ENCODE measurements at regions not wholly inside any gene's neighbourhood (a gene's known extent, or its start where the extent isn't known, plus 50 kb on each side); places are given as distances from the start of the nearest gene placed in this dataset.

GRCh38 chr1:208866386-208866955, 622.3 kb upstream of the PLXNA2 start:
- no peak for DNase-seq

DNA sequence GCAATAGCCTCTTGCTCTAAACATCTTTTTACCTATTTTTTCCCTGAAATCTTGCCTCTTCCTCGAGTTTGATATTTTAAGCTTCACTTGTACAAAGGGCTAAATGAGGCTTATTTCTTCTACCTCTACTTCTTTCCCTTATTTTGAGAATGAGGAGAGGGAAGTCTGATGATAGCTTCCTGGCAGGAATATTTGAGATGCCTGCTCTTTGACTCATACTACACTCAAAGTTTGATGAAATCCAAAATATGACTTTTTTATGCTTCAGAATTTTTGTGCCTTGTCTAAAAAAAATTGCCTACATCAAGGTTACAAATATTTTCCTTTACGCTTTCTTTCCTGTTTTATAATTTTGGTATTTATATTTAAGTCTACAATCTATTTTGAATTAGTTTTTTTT, 624.4 kb upstream of the PLXNA2 start:
- no peak for DNase-seq

GRCh38 chr1:208874915-208875314, 630.7 kb upstream of the PLXNA2 start:
- no peak for DNase-seq

DNA sequence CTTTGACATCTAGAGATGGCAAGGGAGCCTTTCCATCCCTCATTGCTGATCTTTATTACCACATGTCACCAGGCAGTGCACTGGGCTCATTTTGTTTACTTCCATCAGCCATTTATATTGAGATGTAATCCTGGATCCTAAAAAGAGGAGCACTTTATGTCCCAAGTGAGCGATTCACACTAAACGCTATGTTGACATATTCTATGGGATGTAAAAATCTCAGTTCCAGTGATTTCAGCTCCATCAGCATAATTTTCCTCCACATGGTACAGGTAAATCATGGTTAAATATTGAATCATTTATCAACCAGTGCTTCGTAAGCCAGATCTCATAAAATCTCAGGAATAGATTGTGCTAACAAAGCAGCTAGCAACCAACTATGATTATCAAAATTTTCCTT, 634.8 kb upstream of the PLXNA2 start:
- no peak for DNase-seq

GRCh38 chr1:208880433-208881100, 636.4 kb upstream of the PLXNA2 start:
- DNase-seq = no peak

DNA sequence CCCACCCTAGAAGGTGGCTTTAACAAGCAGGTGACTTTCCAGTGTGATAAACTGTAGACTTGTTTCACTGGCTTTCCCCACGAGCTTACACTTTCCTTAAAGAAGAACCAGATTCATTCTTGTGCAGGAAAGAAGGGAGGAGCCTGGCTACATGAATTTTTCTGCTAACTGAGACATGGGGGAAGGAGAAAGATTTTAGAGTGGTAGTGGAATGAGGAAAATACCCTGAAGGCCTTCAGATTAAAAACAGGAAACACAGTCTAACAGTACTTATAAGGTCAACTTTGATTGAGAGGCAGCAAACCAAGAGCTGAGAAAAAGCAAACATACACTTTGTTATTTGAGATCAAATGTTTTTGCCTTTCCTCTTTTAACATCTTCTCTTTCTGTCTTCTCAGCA, 640.9 kb upstream of the PLXNA2 start:
- DNase-seq = no peak

- no peak for DNase-seq
Measured at GRCh38 chr1:208885650-208886049, 641.5 kb upstream of the PLXNA2 start.

DNA sequence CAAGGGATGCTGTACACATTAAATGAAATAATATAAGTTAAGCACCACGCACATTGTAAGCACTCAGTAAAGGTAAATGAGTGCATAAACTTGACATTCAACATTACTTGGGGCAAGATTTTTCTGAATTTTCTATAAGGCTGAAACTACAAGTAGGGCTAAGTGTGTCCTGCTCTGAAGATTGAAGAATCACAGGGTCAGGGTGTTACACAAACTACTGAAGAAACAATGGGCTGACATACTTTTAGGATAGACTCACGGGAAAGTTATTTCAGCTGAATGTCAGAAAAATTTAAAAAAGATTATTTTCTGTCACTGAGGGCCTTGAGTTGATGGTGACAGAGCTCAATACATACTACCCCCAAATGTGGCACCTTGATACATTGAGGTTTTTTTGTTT, 644.2 kb upstream of the PLXNA2 start:
- DNase-seq = no peak

DNA sequence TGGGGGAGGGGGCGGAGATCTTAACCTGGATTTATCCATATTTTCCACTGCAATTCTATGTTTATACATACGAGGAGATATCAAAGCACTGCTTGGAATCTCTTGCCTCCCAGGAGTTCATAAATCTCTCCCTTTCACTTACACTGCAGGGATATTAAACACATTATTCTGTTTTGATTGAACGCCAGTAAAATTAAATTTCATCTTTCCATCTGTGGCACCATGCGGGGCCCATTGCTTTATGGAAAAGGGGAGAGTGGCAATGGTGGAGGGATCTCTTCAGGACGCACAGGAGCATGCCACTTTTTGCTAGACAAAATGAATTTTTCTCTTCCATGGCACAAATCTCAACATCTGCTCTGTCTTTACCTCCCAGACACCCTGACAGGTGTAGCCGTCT, 648.0 kb upstream of the PLXNA2 start:
- DNase-seq = no peak

DNA sequence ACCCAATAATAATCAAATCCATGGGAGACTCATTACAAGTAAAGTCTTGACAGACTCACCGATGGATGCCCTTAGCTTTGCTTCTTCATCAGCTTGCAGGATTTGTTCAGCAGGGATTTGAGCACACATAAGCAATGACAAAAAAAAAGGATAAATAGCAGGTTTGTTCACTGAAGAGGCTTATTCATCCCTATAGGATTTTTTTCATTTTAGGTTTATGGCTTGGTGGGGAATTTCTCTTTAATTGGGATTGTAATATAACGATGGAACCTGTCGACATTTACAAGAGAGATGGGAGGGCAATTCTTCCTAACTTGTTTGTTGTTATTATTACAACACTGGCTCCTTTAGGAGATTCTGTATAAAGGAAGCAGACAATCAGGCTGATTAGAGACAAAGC, 649.1 kb upstream of the PLXNA2 start:
- no peak for DNase-seq

DNA sequence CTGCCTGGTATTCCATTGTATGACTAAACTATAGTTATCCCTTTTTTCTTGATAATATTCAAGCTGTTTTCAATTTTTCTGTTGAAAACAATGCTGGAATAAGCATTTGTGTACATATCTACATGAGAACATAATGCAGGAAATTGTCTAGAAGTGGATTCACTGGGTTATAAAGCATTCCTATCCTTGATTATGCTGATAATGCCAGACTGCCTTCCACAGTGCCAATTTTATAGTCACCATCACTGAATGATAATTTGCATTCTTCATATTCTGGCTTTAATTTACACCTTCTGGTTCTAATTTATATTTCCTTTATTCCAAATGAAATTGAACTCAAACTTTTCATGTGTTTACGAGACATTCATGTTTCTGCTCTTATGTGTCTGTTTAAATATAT, 651.0 kb upstream of the PLXNA2 start:
- no peak for DNase-seq

DNA sequence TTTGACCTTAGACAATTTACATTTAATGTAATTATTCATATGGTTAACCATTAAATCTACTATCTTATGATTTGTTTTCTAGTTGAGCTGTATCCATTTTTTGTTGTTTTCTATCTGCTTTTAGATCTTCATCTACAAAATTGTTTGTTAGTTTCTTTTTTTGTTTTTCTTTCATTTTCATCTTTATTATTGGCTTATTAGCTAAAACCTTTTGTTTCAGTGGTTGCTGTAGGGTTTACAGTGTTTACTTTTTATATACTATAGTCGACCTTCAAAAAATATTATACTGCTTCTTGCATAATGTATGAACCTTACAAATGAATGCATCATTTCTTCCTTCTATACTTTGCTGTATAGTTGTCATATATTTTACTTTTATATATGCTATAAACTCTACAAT, 651.6 kb upstream of the PLXNA2 start:
- DNase-seq = no peak

DNA sequence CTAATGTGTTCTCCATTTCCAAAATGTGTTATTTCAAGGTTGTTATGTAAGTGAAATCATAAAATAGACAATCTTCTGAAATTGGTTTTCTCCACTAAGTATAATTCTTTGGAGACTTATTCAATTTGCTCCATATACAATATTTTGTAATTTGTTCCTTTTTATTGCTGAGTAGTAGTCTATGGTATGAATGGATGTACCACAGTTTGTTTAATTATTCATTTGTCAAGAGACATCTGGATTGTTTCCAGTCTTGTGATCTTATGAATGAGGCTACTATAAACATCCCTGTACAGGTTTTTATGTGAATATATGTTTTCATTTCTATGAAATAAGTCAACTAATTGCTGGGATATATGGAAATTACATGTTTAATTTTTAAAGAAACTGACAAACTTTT, 652.6 kb upstream of the PLXNA2 start:
- no peak for DNase-seq

DNA sequence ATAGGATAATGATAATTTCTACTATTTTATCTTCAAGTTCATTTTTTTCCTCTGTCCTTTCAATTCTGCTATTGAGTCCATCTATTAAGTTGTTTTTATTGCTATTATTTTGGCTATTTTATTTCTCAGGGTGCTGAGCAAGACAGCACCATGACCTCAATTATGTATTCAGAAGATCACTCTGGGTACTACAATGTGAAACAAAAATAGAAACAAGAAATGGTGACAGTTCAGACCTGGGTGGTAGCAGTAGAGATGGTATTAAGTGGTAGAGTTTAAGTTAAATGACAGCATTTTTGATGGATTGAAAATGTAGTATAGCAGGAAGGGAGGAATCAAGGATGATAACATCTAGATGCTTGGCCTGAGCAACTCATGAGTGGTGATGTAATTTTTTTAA, 655.3 kb upstream of the PLXNA2 start:
- DNase-seq = no peak

DNA sequence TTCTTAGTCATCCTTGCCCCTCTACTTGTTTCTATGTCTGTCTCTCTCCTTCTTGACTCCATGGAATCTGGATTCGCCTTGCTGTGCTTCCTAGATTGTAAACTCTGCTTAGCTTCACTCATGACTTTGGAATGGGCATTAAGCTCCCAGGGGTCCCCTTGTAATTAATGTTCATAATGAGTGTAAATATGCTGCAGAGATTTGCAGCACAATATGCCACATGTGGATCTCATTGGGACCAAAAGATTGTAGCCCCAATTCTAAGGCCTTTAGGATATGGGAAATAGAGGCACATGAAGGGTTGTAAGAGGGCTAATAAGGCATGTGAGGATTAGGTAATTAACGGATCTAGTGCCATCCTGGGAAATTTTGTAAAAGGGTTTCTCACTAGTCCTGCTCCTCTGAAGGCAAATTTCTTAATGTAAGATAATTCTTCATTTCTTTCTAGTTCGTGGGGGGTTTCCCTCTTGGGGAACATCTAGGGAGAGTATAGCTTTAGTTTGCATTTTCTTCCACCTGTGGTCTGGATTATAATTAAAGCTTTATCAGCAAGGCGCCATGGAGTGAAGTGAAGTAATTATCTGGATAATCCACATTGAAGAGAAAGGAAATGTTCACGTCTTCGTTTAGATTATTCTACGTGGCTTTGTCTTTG, 659.2 kb upstream of the PLXNA2 start:
- no peak for DNase-seq

- no peak for DNase-seq
Measured at GRCh38 chr1:208907790-208908189, 663.6 kb upstream of the PLXNA2 start.

DNA sequence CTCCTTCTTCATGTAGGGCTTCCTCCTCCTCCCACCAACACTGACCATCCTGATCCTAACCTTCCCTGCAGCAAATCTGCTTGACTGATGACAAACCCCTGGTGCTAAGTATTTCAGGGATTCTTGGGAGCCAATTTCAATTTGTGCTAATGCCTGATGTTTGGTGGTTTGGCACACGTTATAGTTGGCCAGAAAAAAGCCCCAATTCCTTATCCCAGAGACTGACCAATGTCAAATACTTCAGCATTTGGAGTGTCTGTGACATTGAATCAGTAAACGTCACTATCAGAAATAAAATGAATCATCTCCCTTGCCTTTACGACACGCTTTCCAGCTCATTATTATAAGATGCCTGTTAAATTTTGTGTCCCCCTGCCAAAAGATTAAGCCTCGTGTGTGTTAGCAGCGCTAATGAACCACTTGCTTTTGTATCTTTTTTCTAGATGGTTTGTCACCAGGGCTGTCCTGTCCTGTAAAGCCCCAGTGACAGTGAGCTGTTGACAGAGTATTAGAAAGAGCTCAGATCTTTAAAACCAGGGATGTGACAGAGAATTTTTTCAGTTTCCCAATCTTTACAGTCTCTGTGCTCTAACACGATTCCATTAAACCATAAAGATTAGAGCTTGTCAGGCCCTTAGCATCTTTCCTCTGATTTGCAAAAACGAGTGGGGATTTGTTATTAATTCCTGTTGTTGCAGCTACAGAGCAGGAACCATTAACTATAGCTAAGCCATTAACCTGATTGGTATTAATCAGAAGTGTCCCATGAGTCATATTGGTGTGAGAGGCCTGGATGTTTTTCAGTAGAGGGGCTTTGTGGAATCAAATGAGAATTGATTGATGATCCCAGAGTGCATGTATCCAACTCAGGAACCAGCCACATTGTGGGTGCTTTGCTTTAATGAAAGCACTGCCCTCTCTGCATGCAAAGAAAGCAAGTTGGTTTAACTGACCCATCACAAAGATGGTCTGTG, 665.1 kb upstream of the PLXNA2 start:
- DNase-seq = no peak

GRCh38 chr1:208910161-208910560, 666.0 kb upstream of the PLXNA2 start:
- no peak for DNase-seq

GRCh38 chr1:208917281-208917680, 666.2 kb upstream of the CAMK1G start:
- no peak for DNase-seq

DNA sequence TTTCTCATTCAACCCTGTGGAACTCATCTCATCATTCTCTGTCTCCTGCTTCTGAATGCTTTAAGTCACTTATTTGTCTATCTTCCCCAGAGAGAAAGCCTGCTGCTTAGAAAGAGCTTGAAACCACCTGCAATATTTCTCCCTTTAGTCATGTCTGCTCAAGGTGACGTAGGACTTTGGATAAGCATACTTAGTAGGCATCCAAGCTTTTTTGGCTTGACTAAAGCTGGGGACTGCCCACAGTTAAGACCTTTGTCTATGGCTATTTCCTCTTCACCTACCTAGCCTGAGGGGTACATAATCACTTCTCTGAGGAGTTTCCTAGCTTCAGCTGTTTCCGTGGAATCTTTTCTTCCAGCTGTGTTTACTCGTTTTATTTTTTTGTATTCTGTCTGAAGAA, 665.8 kb upstream of the CAMK1G start:
- no peak for DNase-seq

DNA sequence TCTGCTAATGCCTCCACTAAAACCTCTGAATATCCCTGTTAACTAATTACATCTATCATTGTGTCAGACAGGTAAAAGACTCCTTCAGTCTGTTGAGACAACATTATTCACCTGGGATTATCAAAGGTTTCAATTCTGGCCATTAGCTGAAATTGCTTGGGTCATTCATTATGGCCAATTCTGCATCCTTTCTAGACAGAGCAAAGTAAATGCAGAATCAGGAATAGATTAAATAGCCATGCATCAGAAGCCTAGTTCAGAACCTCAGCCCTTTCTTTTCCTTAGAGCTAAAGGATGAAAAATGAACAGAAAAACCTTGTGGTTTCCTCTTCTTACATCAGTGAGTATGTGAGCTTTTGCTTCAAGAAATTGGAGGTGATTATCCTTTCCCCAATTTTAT, 665.4 kb upstream of the CAMK1G start:
- DNase-seq = no peak

DNA sequence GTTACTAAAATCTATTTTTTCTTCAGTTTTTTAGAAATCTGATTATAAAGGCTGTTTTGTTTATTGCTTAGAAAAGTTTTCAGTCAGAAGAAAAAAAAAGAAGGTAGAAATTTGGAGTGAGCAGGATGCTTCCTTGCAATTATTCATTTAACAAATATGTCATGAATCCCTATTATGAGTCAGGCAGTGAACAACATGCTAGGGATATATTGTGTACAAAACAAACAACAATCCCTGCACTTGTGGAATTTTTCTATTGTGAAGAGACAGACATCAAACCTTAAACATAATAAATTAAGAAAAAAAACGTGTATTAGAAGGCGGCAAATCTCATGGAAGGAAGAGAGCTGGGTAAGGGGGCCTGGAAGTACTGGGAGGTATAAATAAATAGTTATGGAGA, 664.1 kb upstream of the CAMK1G start:
- no peak for DNase-seq

DNA sequence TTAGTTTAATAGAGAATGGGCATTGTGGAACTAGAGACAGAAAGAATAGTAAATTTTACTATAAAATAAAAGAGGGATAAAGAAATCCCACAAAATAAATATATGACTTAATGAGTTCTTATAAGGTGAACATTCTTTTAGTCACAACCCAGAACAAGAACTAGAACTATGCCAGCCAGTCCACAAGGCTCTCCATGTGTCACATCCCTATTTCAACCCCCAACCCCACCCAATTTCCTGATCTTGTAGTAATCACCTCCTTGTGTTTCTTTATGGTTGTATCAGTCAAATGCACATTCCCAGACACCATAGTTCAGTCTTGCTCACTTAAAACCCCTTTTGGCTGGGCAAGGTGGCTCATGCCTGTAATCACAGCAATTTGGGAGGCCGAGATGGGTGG, 662.3 kb upstream of the CAMK1G start:
- no peak for DNase-seq
